WTC11 (cell line): ENCODE measurements at regions not wholly inside any gene's neighbourhood (a gene's known extent, or its start where the extent isn't known, plus 50 kb on each side); places are given as distances from the start of the nearest gene placed in this dataset.

Experiments
- ATAC-seq: fragments of 200-7000 bp; cut with Tn5 transposase; 2 replicates; pipeline ENCODE4 v1.10.0; 2021; ENCODE audit warnings: mild to moderate bottlenecking, moderate library complexity
- CTCF ChIA-PET: fragments of 300-600 bp; sonication (Branson Sonifier 250); formaldehyde crosslinking; loops from one replicate; lab custom pipeline; 2021; ENCODE audit warnings: antibody characterized with exemption; lab: Charles Lee
- POLR2A ChIA-PET: fragments of 350-600 bp; sonication (Branson Sonifier 250); formaldehyde crosslinking; loops from one replicate; lab custom pipeline; 2021; ENCODE audit warnings: antibody characterized with exemption; lab: Charles Lee
- DNase-seq: peaks from one replicate; pipeline ENCODE4 v3.0.0; 2021; ENCODE audit warnings: low spot score
- H3K27ac Mint-ChIP-seq: 2 replicates; pipeline ENCODE4 v1.8.0; 2021; ENCODE audit warnings: mixed read lengths
- H3K27me3 Mint-ChIP-seq: 2 replicates; pipeline ENCODE4 v1.8.0; 2021; ENCODE audit warnings: low read depth, mild to moderate bottlenecking, moderate library complexity, mixed read lengths
- H3K36me3 Mint-ChIP-seq: 2 replicates; pipeline ENCODE4 v1.8.0; 2021; ENCODE audit warnings: mixed read lengths
- H3K4me1 Mint-ChIP-seq: 2 replicates; pipeline ENCODE4 v1.8.0; 2022; ENCODE audit warnings: mixed read lengths
- H3K4me3 Mint-ChIP-seq: 2 replicates; pipeline ENCODE4 v1.8.0; 2021; ENCODE audit warnings: mild to moderate bottlenecking, moderate library complexity, mixed read lengths
- H3K9me3 Mint-ChIP-seq: 2 replicates; pipeline ENCODE4 v1.8.0; 2021; ENCODE audit warnings: mixed read lengths
- EMX1 ChIP-seq: fragments of 250-450 bp; sonication (Bioruptor Pico); IDR thresholded peaks from 2 replicates; pipeline ENCODE4 v1.8.0; 2021; ENCODE audit warnings: mild to moderate bottlenecking
- NR3C1 ChIP-seq: sonication (generic); formaldehyde crosslinking; conservative IDR thresholded peaks from 2 replicates; pipeline ENCODE4 v1.8.1; 2023; ENCODE audit warnings: low read depth, mild to moderate bottlenecking, missing genetic modification reagents
- OVOL2 ChIP-seq: fragments of 250-450 bp; sonication (Bioruptor Pico); IDR thresholded peaks from 2 replicates; pipeline ENCODE4 v1.9.0; 2021; ENCODE audit warnings: mild to moderate bottlenecking, borderline replicate concordance
- SOX15 ChIP-seq: fragments of 250-450 bp; sonication (Bioruptor Pico); IDR thresholded peaks from 2 replicates; pipeline ENCODE4 v1.9.0; 2021; ENCODE audit warnings: mild to moderate bottlenecking
- SP1 ChIP-seq: sonication (generic); formaldehyde crosslinking; conservative IDR thresholded peaks from 2 replicates; pipeline ENCODE4 v1.8.1; 2022; ENCODE audit warnings: missing genetic modification reagents
- ZBTB21 ChIP-seq: sonication (generic); formaldehyde crosslinking; IDR thresholded peaks from 2 replicates; pipeline ENCODE4 v1.8.1; 2023; ENCODE audit warnings: mild to moderate bottlenecking, missing genetic modification reagents, borderline replicate concordance
- ZNF423 ChIP-seq: fragments of 250-450 bp; sonication (Bioruptor Pico); IDR thresholded peaks from 2 replicates; pipeline ENCODE4 v2.1.2; 2022; ENCODE audit warnings: mild to moderate bottlenecking, moderate library complexity
- TF ChIP-seq, protein P1 (sequence below): sonication (generic); formaldehyde crosslinking; IDR thresholded peaks from 2 replicates; pipeline ENCODE4 v1.8.0; 2022; ENCODE audit warnings: missing genetic modification reagents
- TF ChIP-seq, protein P2 (sequence below): fragments of 250-450 bp; sonication (Bioruptor Pico); IDR thresholded peaks from 2 replicates; pipeline ENCODE4 v1.9.0; 2021; ENCODE audit warnings: moderate library complexity, mild to moderate bottlenecking, inconsistent platforms, borderline replicate concordance
- TF ChIP-seq, protein P3 (sequence below): sonication (generic); formaldehyde crosslinking; IDR thresholded peaks from 2 replicates; pipeline ENCODE4 v1.8.1; 2023; ENCODE audit warnings: mild to moderate bottlenecking, missing genetic modification reagents, moderate library complexity
- TF ChIP-seq, protein P4 (sequence below): sonication (generic); formaldehyde crosslinking; IDR thresholded peaks from 2 replicates; pipeline ENCODE4 v1.8.0; 2022; ENCODE audit warnings: mild to moderate bottlenecking, missing genetic modification reagents
- TF ChIP-seq, protein P5 (sequence below): fragments of 250-450 bp; sonication (Bioruptor Pico); IDR thresholded peaks from 2 replicates; pipeline ENCODE4 v2.1.2; 2022; ENCODE audit warnings: mild to moderate bottlenecking, moderate library complexity
- TF ChIP-seq, protein P6 (sequence below): sonication (generic); formaldehyde crosslinking; IDR thresholded peaks from 2 replicates; pipeline ENCODE4 v1.8.0; 2022; ENCODE audit warnings: mild to moderate bottlenecking, missing genetic modification reagents
- TF ChIP-seq, protein P7 (sequence below): fragments of 250-450 bp; sonication (Bioruptor Pico); IDR thresholded peaks from 2 replicates; pipeline ENCODE4 v1.9.0; 2021; ENCODE audit warnings: mild to moderate bottlenecking
- TF ChIP-seq, protein P8 (sequence below): sonication (generic); formaldehyde crosslinking; IDR thresholded peaks from 2 replicates; pipeline ENCODE4 v1.8.1; 2023; ENCODE audit warnings: mild to moderate bottlenecking, missing genetic modification reagents
- TF ChIP-seq, protein P9 (sequence below): sonication (generic); formaldehyde crosslinking; IDR thresholded peaks from 2 replicates; pipeline ENCODE4 v1.8.1; 2023; ENCODE audit warnings: mild to moderate bottlenecking, missing genetic modification reagents

DNA sequence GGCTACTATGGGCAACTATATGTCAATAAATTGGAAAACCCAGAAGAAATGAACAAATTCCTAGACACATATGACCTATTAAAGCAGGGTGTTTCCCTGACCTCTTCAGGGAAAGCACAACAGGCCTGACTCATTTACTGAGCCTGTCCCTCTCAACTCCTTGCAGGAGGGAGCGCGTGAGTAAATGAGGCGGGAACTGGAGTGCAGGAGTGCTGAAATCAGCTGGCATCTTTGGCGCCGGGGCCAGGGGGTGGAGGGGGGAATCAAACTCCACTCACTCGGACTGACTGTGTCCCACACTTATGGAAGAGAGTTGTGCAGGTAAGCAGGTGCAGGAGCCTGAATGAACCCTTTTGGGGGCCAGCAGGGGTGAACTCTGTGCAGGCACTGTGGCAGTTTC lies 671.2 kb upstream of the PTCHD4 start (continued):
- TF ChIP-seq, protein P1, sequence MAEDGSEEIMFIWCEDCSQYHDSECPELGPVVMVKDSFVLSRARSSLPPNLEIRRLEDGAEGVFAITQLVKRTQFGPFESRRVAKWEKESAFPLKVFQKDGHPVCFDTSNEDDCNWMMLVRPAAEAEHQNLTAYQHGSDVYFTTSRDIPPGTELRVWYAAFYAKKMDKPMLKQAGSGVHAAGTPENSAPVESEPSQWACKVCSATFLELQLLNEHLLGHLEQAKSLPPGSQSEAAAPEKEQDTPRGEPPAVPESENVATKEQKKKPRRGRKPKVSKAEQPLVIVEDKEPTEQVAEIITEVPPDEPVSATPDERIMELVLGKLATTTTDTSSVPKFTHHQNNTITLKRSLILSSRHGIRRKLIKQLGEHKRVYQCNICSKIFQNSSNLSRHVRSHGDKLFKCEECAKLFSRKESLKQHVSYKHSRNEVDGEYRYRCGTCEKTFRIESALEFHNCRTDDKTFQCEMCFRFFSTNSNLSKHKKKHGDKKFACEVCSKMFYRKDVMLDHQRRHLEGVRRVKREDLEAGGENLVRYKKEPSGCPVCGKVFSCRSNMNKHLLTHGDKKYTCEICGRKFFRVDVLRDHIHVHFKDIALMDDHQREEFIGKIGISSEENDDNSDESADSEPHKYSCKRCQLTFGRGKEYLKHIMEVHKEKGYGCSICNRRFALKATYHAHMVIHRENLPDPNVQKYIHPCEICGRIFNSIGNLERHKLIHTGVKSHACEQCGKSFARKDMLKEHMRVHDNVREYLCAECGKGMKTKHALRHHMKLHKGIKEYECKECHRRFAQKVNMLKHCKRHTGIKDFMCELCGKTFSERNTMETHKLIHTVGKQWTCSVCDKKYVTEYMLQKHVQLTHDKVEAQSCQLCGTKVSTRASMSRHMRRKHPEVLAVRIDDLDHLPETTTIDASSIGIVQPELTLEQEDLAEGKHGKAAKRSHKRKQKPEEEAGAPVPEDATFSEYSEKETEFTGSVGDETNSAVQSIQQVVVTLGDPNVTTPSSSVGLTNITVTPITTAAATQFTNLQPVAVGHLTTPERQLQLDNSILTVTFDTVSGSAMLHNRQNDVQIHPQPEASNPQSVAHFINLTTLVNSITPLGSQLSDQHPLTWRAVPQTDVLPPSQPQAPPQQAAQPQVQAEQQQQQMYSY (CRISPR knock-in tag): no peak
- TF ChIP-seq, protein P2, sequence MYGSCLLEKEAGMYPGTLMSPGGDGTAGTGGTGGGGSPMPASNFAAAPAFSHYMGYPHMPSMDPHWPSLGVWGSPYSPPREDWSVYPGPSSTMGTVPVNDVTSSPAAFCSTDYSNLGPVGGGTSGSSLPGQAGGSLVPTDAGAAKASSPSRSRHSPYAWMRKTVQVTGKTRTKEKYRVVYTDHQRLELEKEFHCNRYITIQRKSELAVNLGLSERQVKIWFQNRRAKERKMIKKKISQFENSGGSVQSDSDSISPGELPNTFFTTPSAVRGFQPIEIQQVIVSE (CRISPR knock-in tag): no peak
- TF ChIP-seq, protein P3, sequence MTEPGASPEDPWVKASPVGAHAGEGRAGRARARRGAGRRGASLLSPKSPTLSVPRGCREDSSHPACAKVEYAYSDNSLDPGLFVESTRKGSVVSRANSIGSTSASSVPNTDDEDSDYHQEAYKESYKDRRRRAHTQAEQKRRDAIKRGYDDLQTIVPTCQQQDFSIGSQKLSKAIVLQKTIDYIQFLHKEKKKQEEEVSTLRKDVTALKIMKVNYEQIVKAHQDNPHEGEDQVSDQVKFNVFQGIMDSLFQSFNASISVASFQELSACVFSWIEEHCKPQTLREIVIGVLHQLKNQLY (CRISPR knock-in tag): no peak
- TF ChIP-seq, protein P4, sequence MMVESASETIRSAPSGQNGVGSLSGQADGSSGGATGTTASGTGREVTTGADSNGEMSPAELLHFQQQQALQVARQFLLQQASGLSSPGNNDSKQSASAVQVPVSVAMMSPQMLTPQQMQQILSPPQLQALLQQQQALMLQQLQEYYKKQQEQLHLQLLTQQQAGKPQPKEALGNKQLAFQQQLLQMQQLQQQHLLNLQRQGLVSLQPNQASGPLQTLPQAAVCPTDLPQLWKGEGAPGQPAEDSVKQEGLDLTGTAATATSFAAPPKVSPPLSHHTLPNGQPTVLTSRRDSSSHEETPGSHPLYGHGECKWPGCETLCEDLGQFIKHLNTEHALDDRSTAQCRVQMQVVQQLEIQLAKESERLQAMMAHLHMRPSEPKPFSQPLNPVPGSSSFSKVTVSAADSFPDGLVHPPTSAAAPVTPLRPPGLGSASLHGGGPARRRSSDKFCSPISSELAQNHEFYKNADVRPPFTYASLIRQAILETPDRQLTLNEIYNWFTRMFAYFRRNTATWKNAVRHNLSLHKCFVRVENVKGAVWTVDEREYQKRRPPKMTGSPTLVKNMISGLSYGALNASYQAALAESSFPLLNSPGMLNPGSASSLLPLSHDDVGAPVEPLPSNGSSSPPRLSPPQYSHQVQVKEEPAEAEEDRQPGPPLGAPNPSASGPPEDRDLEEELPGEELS (CRISPR knock-in tag): no peak
- no peak for TF ChIP-seq ZNF423 (CRISPR knock-in tag)
- TF ChIP-seq, protein P5, sequence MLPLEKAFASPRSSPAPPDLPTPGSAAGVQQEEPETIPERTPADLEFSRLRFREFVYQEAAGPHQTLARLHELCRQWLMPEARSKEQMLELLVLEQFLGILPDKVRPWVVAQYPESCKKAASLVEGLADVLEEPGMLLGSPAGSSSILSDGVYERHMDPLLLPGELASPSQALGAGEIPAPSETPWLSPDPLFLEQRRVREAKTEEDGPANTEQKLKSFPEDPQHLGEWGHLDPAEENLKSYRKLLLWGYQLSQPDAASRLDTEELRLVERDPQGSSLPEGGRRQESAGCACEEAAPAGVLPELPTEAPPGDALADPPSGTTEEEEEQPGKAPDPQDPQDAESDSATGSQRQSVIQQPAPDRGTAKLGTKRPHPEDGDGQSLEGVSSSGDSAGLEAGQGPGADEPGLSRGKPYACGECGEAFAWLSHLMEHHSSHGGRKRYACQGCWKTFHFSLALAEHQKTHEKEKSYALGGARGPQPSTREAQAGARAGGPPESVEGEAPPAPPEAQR (CRISPR knock-in tag): no peak
- TF ChIP-seq, protein P6, sequence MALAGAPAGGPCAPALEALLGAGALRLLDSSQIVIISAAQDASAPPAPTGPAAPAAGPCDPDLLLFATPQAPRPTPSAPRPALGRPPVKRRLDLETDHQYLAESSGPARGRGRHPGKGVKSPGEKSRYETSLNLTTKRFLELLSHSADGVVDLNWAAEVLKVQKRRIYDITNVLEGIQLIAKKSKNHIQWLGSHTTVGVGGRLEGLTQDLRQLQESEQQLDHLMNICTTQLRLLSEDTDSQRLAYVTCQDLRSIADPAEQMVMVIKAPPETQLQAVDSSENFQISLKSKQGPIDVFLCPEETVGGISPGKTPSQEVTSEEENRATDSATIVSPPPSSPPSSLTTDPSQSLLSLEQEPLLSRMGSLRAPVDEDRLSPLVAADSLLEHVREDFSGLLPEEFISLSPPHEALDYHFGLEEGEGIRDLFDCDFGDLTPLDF (CRISPR knock-in tag): no peak
- TF ChIP-seq, protein P7, sequence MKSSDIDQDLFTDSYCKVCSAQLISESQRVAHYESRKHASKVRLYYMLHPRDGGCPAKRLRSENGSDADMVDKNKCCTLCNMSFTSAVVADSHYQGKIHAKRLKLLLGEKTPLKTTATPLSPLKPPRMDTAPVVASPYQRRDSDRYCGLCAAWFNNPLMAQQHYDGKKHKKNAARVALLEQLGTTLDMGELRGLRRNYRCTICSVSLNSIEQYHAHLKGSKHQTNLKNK (CRISPR knock-in tag): no peak
- TF ChIP-seq ZBTB21 (CRISPR knock-in tag): no peak
- no peak for TF ChIP-seq OVOL2 (CRISPR knock-in tag)

DNA sequence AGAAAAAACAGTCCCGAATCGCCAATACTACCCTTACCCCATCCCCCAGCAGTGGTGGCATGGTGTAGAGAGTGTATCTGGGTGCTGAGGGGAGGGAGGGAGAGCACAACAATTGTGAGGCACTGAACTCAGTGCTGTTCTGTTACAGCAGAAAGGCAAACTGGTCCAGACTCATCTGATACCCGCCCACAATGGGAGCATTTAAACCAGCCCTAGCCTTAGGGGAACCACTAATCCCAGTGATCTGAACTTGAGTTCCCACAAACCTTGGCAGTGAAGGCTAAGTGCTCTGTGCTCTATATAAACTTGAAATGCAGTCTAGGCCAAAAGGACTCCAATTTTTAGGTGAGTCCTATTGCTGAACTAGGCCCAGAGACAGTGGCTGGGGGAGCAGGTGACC lies 666.4 kb upstream of the PTCHD4 start:
- H3K27me3 Mint-ChIP-seq: no peaks in the 10 kb centered on the region
- no peak for ATAC-seq
- peaks cover 6% of the 10 kb centered on the region; the same call in 1 of the 2 replicates for H3K9me3 Mint-ChIP-seq
- no peak overlapping the region for H3K27ac Mint-ChIP-seq
- no peak for TF ChIP-seq EMX1 (CRISPR knock-in tag)
- TF ChIP-seq, protein P8, sequence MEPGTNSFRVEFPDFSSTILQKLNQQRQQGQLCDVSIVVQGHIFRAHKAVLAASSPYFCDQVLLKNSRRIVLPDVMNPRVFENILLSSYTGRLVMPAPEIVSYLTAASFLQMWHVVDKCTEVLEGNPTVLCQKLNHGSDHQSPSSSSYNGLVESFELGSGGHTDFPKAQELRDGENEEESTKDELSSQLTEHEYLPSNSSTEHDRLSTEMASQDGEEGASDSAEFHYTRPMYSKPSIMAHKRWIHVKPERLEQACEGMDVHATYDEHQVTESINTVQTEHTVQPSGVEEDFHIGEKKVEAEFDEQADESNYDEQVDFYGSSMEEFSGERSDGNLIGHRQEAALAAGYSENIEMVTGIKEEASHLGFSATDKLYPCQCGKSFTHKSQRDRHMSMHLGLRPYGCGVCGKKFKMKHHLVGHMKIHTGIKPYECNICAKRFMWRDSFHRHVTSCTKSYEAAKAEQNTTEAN (CRISPR knock-in tag): no peak
- no peak for TF ChIP-seq NR3C1 (CRISPR knock-in tag)
- no peak for TF ChIP-seq SP1 (CRISPR knock-in tag)
- TF ChIP-seq, protein P9, sequence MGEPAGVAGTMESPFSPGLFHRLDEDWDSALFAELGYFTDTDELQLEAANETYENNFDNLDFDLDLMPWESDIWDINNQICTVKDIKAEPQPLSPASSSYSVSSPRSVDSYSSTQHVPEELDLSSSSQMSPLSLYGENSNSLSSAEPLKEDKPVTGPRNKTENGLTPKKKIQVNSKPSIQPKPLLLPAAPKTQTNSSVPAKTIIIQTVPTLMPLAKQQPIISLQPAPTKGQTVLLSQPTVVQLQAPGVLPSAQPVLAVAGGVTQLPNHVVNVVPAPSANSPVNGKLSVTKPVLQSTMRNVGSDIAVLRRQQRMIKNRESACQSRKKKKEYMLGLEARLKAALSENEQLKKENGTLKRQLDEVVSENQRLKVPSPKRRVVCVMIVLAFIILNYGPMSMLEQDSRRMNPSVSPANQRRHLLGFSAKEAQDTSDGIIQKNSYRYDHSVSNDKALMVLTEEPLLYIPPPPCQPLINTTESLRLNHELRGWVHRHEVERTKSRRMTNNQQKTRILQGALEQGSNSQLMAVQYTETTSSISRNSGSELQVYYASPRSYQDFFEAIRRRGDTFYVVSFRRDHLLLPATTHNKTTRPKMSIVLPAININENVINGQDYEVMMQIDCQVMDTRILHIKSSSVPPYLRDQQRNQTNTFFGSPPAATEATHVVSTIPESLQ: no peak
- no peak for TF ChIP-seq SOX15 (CRISPR knock-in tag)
- TF ChIP-seq, all 79 proteins: peak for 0
- Mint-ChIP-seq H3K36me3 (no peaks in the 10 kb centered on the region), H3K4me3 (no peak overlapping the region), H3K4me1 (peaks cover 4% of the 10 kb centered on the region; the same call in 1 of the 2 replicates)
- ChIA-PET POLR2A (no interaction called here), CTCF (no interaction called here)
- no peak for DNase-seq
